ENCODE measurements at regions not wholly inside any gene's neighbourhood (a gene's known extent, or its start where the extent isn't known, plus 50 kb on each side); places are given as distances from the start of the nearest gene placed in this dataset.

DNA sequence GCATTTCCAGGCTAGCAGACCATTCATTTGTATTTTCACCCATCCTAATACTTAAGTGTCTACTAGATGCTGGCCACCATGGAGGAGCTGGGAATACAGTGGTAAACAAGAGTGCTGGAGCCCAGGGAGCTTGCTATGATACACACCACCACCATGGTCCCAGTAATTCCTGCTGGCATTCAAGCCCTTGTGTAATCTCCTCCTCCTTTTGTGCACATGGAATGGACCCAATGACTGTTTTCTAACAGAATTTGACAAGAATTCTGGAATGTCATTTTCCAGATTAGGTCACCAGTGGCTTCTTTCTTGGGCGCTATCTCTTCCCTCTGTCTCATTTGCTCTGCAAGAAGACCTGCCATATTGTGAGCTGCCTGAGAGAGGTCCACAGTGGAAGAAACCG is 552.0 kb downstream of the C6orf118 start:
- Mint-ChIP-seq H3K27me3 (ENCODE audit: low read depth) (no peaks in the 10 kb centered on the region), H3K36me3 (ENCODE audit: insufficient read depth in 1 of 3, low read depth in 3 of 3) (peaks cover 3 to 24% (median 8%) of the 10 kb centered on the region in 3 experiments; a peak in 6 of 7 replicates), H3K9me3 (peaks cover 17% of the 10 kb centered on the region in 2 experiments), H3K4me3 (no peak overlapping the region), H3K27ac (no peak overlapping the region), H3K4me1 (peaks cover 19% of the 10 kb centered on the region in 2 experiments)
- Histone ChIP-seq H3K9me3 (ENCODE audit: control insufficient read depth, low read depth, low read length) (no peaks in the 10 kb centered on the region), H3K4ac (ENCODE audit: low read depth, low read length) (no peak overlapping the region), H3K23ac (ENCODE audit: insufficient read length, low read depth, low read length) (no peak overlapping the region), H3K27ac (ENCODE audit: insufficient read length, low read depth, low read length) (no peak overlapping the region), H4K20me1 (ENCODE audit: control insufficient read depth, insufficient read depth, insufficient read length) (no peaks in the 10 kb centered on the region), H2BK120ac (ENCODE audit: low read depth, low read length, poor library complexity, severe bottlenecking) (no peak overlapping the region), H4K8ac (replicated peaks; ENCODE audit: insufficient read length, low read depth, low read length) (no peak overlapping the region), H3K79me2 (ENCODE audit: insufficient read depth, low read length) (no peaks in the 10 kb centered on the region), H4K91ac (ENCODE audit: insufficient read length, low read depth, low read length) (no peak overlapping the region), H3K18ac (ENCODE audit: insufficient read length, low read depth, low read length) (no peak overlapping the region), H2AFZ (ENCODE audit: low read length) (no peak overlapping the region), H3K14ac (ENCODE audit: insufficient read depth, low read length) (no peak overlapping the region), H3K56ac (ENCODE audit: insufficient read length, low read depth, low read length) (no peak overlapping the region), H3T11ph (ENCODE audit: low read length) (no peak overlapping the region), H2BK20ac (ENCODE audit: low read depth, low read length, poor library complexity, severe bottlenecking) (no peak overlapping the region), H3K9ac (ENCODE audit: extremely low read depth, insufficient read length, low read length) (no peak overlapping the region), H3K4me2 (ENCODE audit: insufficient read depth, insufficient read length, low read length) (no peak overlapping the region), H4K5ac (ENCODE audit: insufficient read length, low read depth, low read length) (no peak overlapping the region), H2BK15ac (ENCODE audit: low read depth, low read length) (no peak overlapping the region), H2BK12ac (ENCODE audit: insufficient read length, low read depth, low read length) (no peak overlapping the region), H3K79me1 (ENCODE audit: insufficient read depth, low read depth, low read length, poor library complexity, severe bottlenecking) (no peaks in the 10 kb centered on the region), H3K23me2 (ENCODE audit: insufficient read length, low read depth, low read length, poor library complexity, severe bottlenecking) (no peaks in the 10 kb centered on the region), H3K4me1 (ENCODE audit: insufficient read depth, low read length) (no peaks in the 10 kb centered on the region), H2BK5ac (ENCODE audit: insufficient read length, low read length) (no peak overlapping the region), H2AK5ac (ENCODE audit: insufficient read length, low read length) (no peak overlapping the region), H3K27me3 (ENCODE audit: insufficient read depth, low read length) (no peaks in the 10 kb centered on the region)
- no CpG with 5 or more reads among the region's 2 CpGs for WGBS (ENCODE audit: extremely low coverage, insufficient read length, low lambda C conversion rate)
- no peak for DNase-seq
- TF ChIP-seq, protein P1, sequence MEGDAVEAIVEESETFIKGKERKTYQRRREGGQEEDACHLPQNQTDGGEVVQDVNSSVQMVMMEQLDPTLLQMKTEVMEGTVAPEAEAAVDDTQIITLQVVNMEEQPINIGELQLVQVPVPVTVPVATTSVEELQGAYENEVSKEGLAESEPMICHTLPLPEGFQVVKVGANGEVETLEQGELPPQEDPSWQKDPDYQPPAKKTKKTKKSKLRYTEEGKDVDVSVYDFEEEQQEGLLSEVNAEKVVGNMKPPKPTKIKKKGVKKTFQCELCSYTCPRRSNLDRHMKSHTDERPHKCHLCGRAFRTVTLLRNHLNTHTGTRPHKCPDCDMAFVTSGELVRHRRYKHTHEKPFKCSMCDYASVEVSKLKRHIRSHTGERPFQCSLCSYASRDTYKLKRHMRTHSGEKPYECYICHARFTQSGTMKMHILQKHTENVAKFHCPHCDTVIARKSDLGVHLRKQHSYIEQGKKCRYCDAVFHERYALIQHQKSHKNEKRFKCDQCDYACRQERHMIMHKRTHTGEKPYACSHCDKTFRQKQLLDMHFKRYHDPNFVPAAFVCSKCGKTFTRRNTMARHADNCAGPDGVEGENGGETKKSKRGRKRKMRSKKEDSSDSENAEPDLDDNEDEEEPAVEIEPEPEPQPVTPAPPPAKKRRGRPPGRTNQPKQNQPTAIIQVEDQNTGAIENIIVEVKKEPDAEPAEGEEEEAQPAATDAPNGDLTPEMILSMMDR (conservative IDR thresholded peaks at IDR 0.05), result no peak

Data from H9 (cell line).